HUDEP-2 (cell line): ENCODE measurements at regions not wholly inside any gene's neighbourhood (a gene's known extent, or its start where the extent isn't known, plus 50 kb on each side); places are given as distances from the start of the nearest gene placed in this dataset.
"Not testable (repeated sequence)": the region's sequence is repeated elsewhere in the genome, so short reads cannot be mapped to it uniquely, and the experiment has no call there.

Source experiments
- DNase-seq, 76 experiments: peaks; one replicate each; lab custom pipeline; 2025; ENCODE audit not compliant: unreplicated experiment in 76 of 76; lab: John Stamatoyannopoulos, UW

- DNase-seq, result peak in 13 of 76 experiments; percentile 1 to 58 (median 45)
Observed at GRCh38 chr12:72839696-72840095, 567.5 kb downstream of the TRHDE start.

DNA sequence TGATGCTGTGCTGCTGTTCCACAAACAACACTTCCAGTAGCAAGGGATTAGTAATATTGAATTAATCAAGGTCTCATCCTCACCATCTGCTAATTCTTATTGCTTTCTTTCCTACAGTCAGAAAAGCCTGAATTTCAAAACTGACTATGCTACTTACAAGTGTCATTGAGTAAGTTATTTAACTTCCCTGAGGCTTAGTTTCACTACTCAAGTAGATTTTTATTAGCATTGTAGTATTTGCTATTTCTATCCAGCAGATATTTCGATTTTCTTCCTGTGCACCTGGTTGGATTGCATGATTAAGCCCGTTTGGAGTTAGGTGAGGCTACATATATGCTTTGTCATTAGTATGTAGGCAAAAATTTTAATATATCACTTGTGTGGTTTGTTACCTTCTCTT, 591.5 kb downstream of the TRHDE start:
- DNase-seq, result no peak

DNA sequence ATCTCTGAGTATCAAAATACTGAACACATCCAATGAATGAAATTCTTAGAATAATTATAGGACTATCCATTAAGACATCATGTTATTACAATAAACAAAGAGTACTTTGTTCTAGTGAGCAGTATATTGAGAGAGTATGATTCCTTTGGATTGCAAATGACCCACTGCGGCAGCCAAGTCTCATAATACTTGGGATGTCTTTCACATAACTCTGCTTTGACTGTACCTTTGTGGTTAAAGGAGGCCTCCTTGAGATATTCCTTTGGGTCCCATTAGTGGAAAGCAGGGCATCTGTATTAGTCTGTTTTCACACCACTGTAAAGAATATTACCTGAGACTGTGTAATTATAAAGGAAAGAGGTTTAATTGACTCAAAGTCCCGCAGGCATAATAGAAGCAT, 593.8 kb downstream of the TRHDE start:
- DNase-seq, result no peak

DNA sequence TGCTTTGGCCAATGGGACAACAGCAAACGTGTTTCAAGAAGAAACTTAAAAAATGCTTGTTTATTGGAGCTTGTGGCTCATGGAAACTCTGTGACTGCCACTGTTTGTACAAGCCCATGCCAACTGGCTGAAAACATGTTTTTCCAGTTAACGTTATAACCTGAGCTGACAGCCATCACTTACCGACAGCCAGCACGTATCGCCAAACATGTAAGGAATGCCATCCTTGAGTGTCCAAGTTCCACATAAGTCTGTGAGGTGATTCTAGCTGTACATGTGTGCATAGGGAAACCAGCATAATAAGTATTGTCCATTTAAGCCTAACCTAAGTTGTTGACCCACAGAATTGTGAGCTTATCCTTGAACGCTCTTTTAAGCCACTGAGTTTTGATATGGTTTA, 596.9 kb downstream of the TRHDE start:
- no peak for DNase-seq

GRCh38 chr12:72872238-72872887, 600.2 kb downstream of the TRHDE start:
- no peak for DNase-seq

GRCh38 chr12:72872996-72873395, 600.8 kb downstream of the TRHDE start:
- DNase-seq, result no peak

- no peak for DNase-seq
Observed at GRCh38 chr12:72876092-72876491, 603.9 kb downstream of the TRHDE start.

DNA sequence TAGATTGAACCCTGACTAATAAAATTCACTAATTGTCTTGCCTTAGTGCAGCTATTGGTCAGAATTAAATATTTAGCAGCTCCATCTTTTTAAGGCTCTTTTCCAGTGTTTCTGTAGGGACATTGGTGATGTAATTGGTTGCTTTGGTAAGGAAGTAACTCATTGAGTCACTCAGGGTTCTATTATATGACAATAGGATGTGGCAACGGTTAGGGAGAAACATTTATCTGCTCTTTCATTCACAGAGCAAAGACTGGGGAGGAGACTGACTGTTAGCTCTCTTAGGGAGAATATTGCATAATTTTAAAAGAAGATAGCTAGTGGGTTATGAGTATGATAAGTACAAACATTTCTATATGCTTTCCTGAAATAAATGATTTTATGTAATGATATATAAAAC, 616.5 kb downstream of the TRHDE start:
- no peak for DNase-seq

- DNase-seq, result no peak
Observed at GRCh38 chr12:72889791-72890190, 617.6 kb downstream of the TRHDE start.

DNA sequence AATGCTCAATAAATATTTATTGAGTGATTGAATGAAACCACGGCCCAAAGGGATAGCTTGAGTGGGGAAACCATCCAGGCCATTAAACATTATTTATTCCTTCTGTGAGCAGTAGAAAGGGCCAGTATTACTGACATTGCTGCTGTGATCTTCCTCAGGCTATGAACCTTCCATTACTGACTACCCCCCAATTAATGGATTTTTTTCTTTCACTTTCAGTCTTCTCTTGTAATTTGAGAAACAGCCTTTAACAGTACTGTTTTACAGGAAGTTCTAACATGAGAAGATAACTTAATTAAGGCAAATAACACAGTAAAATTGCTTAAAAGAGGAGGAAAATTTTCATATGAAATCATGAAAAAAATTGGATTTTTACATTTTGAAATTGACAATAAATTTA, 629.5 kb downstream of the TRHDE start:
- DNase-seq, result no peak

DNA sequence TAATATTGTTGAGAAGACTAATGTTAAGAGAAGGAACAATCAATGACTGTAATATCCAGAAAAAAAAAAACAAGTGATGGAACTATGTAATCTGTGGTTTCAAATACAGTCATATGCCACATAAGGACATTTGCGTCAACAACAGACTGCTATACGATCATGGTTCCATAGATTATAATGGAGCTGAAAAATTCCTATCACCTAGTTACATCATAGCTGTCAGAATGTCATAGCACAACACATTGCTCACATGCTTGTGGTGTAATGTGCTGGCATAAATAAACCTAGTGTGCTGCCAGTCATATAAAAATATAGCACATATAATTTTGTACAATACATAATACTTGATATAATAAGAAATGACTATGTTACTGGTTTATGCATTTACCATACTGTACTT, 653.5 kb downstream of the TRHDE start:
- no peak for DNase-seq

DNA sequence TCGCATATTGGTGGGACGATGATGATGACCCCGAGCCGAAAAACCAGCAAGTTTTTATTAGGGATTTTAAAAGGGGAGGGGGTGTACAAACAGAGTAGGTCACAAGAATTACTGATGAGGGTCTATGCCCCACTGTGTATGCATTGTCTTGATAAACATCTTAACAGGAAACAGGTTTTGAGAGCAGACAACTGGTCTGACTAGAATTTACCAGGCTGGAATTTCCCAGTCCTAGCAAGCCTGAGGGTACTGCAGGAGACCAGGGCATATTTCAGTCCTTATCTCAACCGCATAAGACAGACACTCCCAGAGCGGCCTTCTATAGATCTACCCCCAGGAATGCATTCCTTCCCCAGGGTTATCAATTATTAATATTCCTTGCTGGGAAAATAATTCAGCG, 659.7 kb downstream of the TRHDE start:
- not testable (repeated sequence) for DNase-seq

GRCh38 chr12:72937486-72937885, 665.3 kb downstream of the TRHDE start:
- DNase-seq, result no peak

GRCh38 chr12:72957454-72957853, 685.3 kb downstream of the TRHDE start:
- no peak for DNase-seq

GRCh38 chr12:72966684-72967083, 694.5 kb downstream of the TRHDE start:
- DNase-seq, result no peak

DNA sequence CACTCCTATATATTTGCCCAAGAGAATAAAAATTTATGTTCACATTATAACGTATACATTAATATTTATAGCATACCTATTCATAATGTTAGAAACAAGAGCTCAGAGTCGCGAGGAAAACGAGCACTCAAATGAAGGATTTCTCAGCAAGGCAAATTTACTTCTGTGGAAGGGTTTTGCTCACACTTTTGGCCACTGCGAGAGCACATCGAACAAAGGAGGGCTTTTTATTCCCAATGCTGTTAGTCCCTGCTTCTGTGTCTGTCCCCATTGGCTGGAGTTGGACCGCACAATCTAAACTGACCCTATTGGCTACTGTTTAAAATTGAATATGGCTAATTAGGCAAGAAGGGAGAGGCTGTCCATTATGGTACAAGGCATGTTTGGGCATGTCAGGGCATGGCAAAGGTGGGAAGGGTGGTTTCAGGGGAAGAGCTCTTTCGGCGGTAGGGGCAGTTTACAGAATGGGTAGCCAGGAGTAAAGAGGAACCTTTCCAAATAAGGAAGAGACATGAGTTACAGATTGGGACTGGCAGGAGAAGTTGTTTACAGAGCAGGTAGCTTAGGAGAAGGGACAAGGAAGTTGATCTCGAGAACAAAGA, 702.9 kb downstream of the TRHDE start:
- DNase-seq, result no peak

DNA sequence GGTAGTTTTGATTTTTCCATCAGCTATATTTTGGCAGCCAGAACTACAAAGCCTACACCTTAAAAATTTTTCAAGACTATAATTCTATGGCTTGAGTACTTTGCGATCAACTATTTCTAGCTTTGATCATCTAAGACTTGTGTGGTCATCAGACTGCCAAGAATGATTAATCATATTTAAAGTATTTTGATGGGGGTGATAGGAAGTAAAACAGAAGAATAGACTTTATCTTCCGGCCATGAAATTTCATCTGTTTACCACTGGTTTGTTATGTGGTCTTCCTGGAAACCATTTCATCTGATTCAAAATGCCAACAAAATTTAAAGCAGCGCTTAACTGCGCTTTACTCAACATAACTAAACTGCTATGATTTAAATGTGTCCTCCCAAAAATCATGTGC, 706.8 kb downstream of the TRHDE start:
- DNase-seq, result no peak

DNA sequence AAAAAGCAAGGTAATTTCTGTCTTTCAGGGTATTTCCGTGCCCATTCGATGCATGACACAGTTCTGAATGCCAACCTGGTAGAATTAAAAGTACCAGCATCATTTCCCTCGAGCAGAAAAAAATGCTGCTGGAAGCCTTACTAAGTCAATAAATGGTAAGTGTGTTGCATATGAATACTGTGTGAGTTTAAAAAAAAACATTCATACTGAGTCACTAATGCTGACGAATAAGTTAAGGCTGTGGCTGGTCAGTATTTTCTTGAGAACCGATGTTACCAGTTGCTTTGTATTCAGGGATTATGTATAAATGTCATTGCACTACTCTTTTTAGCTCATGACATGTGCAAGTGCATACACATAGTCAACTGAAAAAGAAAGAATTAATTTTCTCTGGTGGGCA, 710.2 kb downstream of the TRHDE start:
- no peak for DNase-seq

DNA sequence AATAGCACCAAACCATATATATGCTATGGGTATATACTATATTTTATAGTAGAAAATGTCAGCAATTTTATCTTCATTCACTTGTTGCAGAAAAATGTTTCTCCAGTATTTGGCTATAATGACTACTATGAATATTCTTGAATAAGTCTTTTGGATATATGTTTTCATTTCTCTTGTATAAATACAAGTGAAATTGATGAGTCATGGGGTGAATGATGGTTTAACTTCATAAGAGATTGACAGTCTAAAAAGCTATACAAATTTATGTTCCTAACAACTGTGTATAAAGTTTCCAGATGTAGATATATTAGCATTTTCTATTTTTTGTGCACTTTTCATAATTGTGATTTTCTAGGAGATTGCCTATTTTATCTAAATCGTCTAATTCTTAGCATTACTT, 714.8 kb downstream of the TRHDE start:
- DNase-seq, result no peak

DNA sequence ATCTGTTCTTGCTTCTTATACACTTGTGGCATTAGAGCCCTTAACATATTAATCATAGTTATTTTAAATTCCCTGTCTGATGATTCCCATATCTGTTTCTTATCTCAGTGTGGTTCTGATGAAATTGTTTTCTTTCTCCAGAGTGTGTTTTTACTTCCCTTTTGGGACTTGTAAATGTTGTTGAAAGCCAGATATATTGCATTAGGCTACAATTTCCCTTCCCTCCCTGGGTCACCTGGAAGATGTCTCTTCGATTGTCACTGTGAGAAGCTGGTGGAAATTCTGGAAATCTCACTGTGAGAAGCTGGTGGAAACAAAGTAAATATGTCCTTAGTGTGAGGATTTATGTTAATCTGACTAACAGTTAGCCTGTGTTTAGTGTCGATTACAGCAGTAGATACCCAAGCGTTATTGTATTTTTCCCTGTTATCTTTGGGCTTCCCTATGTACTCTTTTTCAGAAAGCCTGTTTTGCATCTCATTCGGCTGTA, 717.3 kb downstream of the TRHDE start:
- DNase-seq, result no peak

DNA sequence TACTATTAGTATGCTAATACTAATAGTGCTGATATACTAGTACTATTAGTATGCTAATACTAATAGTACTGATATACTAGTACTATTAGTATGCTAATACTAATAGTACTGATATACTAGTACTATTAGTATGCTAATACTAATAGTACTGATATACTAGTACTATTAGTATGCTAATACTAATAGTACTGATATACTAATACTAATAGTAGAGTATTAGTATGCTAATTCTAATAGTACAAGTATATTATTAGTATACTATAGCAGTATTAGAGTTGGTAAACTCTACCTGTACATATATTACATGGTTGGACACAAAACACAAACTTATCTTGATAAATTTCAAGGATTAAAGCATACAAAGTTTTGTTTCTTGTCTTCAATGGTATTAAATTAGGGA, 722.9 kb downstream of the TRHDE start:
- not testable (repeated sequence) for DNase-seq

DNA sequence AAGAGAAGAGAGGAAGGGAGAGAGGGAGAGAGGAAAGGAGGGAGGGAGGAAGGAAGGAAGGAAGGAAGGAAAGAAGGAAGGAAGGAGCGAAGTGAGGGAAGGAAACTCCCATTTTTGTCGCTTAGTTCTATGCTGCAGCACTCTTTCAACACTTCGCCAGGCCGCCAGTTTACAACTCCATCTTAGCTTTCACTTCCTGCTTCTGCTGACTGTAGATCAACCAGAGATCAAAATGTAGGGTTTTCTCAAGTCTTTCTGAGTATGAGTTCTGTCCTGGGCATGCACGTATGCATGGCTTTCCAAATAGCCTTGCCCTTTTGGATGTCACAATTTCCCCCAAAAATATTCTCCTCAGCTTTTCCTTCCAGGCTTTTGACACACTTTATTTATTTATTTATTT, 723.4 kb downstream of the TRHDE start:
- peak in 4 of 76 experiments; percentile 22 to 46 (median 28) for DNase-seq

- not testable (repeated sequence) for DNase-seq
Observed at GRCh38 chr12:73001806-73002205, 729.6 kb downstream of the TRHDE start.
